ENCODE measurements at regions not wholly inside any gene's neighbourhood (a gene's known extent, or its start where the extent isn't known, plus 50 kb on each side); places are given as distances from the start of the nearest gene placed in this dataset.

DNA sequence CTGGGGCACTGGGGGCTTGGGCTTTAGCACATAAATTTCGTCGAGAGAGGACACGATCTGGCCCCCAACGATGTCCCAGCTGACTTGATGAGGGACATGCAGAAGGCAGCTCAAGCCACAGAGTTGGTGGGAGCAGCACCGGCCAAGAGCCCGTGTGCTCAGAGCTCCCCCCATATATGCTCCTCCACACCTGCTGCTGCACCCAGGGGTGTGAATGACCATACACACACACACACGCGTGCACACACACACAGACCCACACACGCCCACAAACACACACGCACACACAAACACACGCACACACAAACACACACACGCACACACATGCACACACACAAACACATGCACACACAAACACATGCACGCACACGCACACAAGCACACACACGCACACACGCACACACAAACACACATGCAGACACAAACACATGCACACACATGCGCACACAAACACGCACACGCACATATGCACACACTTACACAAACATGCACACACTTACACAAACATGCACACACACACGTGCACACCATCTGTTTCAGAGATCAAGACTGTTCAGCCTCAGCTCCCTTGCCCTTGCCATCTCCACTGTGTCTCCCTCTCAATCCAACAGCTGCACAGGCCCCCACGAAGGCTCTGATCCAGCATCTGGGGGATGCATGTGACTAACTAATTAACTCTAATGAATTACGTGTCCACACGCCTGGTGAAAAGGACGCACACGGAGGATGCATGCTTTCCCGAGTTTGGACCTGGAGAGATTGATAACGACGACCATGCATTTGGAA, 85.6 kb upstream of the TNRC6C start:
- CTCF ChIA-PET (ENCODE audit: low intra/inter-chr PET ratio, low total read pairs) = no interaction called here
- H3K9ac ChIP-seq (ENCODE audit: insufficient read depth, low read depth, low read length) = no peak overlapping the region
- no TSS peak for BruUV-seq (replicated peaks)
- H3K9me3 ChIP-seq (ENCODE audit: low read length) = peaks cover 15% of the 10 kb centered on the region
- 29% methylated on average over 28 of the region's 28 CpGs for WGBS (ENCODE audit: low lambda C conversion rate)
- ATAC-seq (no peak), DNase-seq (ENCODE audit: low spot score) (no peak), FAIRE-seq (no peak)
- no peak overlapping the region for H2AFZ ChIP-seq (ENCODE audit: low read length)
- H3K27me3 ChIP-seq (ENCODE audit: control insufficient read depth in 1 of 2, insufficient read depth in 2 of 2, low read length in 2 of 2) = peaks cover 17 to 87% of the 10 kb centered on the region in 2 experiments
- intact Hi-C loops (cut with micrococcal nuclease; ENCODE audit: unreplicated experiment) = no loop called here
- no peaks in the 10 kb centered on the region for H4K20me1 ChIP-seq (ENCODE audit: insufficient read depth, low read length)
- no peak overlapping the region for H3K27ac ChIP-seq (ENCODE audit: extremely low read length, insufficient read depth, low read length)
- H3K4me2 ChIP-seq (ENCODE audit: low read depth, low read length) = no peak overlapping the region
- POLR2A ChIA-PET = no interaction called here
- in situ Hi-C loops (cut with HindIII; ENCODE audit: extremely low pct_ligation_motif_present, low pct_unique_long_range_greater_than_20kb) = no loop called here
- H3K4me1 ChIP-seq (ENCODE audit: insufficient read depth, low read length) = no peaks in the 10 kb centered on the region
- no peaks in the 10 kb centered on the region for H3K36me3 ChIP-seq (replicated peaks in 1 of 2; ENCODE audit: control insufficient read depth in 1 of 2, insufficient read depth in 2 of 2, low read length in 2 of 2)
- no peaks in the 10 kb centered on the region for H3K79me2 ChIP-seq (ENCODE audit: insufficient read depth, low read length)
- H3K4me3 ChIP-seq (replicated peaks in 1 of 3; ENCODE audit: insufficient read depth in 1 of 3, low read depth in 2 of 3, low read length in 3 of 3) = no peak overlapping the region
- TF ChIP-seq CEBPZ (IDR thresholded peaks at IDR 0.05; ENCODE audit: low read length) (no peak), NR2F2 (IDR thresholded peaks at IDR 0.05; ENCODE audit: borderline replicate concordance, low read depth) (no peak), NR3C1 (CRISPR knock-in tag; IDR thresholded peaks at IDR 0.05) (no peak), SOX6 (IDR thresholded peaks at IDR 0.05) (peak; percentile 59; the same call in 1 of the 2 replicates), SOX6 (CRISPR knock-in tag; IDR thresholded peaks at IDR 0.05) (no peak), SP1 (IDR thresholded peaks at IDR 0.05) (0 out of 2 replicates have a peak, but pooled peaks have one; percentile 9), SP1 (CRISPR knock-in tag; IDR thresholded peaks at IDR 0.05) (no peak), ARNT (IDR thresholded peaks at IDR 0.05) (0 out of 2 replicates have a peak, but pooled peaks have one; percentile 57), NBN (conservative IDR thresholded peaks at IDR 0.05) (0 out of 2 replicates have a peak, but pooled peaks have one; percentile 34), NONO (IDR thresholded peaks at IDR 0.05) (0 out of 2 replicates have a peak, but pooled peaks have one; percentile 76), NONO (CRISPR knock-in tag; conservative IDR thresholded peaks at IDR 0.05) (no peak), MNT (IDR thresholded peaks at IDR 0.05) (peak; percentile 95)
- TF ChIP-seq, protein P1, sequence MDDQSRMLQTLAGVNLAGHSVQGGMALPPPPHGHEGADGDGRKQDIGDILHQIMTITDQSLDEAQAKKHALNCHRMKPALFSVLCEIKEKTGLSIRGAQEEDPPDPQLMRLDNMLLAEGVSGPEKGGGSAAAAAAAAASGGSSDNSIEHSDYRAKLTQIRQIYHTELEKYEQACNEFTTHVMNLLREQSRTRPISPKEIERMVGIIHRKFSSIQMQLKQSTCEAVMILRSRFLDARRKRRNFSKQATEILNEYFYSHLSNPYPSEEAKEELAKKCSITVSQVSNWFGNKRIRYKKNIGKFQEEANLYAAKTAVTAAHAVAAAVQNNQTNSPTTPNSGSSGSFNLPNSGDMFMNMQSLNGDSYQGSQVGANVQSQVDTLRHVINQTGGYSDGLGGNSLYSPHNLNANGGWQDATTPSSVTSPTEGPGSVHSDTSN (CRISPR knock-in tag; IDR thresholded peaks at IDR 0.05; ENCODE audit: borderline replicate concordance) = no peak

Measured in HepG2 (cell line).